Mesenchymal stem cell (in vitro differentiated cells and primary cell): ENCODE measurements at regions not wholly inside any gene's neighbourhood (a gene's known extent, or its start where the extent isn't known, plus 50 kb on each side); places are given as distances from the start of the nearest gene placed in this dataset.
"Not testable (repeated sequence)": the region's sequence is repeated elsewhere in the genome, so short reads cannot be mapped to it uniquely, and the experiment has no call there.

Experiments used
- DNase-seq: peaks from one replicate; pipeline ENCODE4 v3.0.0-alpha.2; 2013
- H2AFZ ChIP-seq: one replicate; pipeline ENCODE4 v1.6.1; 2013; ENCODE audit warnings: low read depth, mild to moderate bottlenecking, control low read depth, inconsistent platforms, low read length, moderate library complexity
- H2AK5ac ChIP-seq: 2 replicates; pipeline ENCODE4 v1.6.1; 2013; ENCODE audit warnings: low read length, moderate library complexity, mild to moderate bottlenecking, inconsistent platforms; ENCODE audit not compliant: severe bottlenecking
- H2BK120ac ChIP-seq: one replicate; pipeline ENCODE4 v1.6.1; 2013; ENCODE audit warnings: low read depth, mild to moderate bottlenecking, inconsistent platforms, low read length, moderate library complexity
- H2BK12ac ChIP-seq, 2 experiments: one replicate each; pipeline ENCODE4 v1.6.1; 2013; ENCODE audit warnings: inconsistent platforms in 2 of 2, low read length in 2 of 2, mild to moderate bottlenecking in 2 of 2, moderate library complexity in 2 of 2, control low read depth in 1 of 2
- H2BK15ac ChIP-seq: one replicate; pipeline ENCODE4 v1.6.1; 2013; ENCODE audit warnings: mild to moderate bottlenecking, low read depth, inconsistent platforms; ENCODE audit not compliant: poor library complexity, severe bottlenecking
- H2BK5ac ChIP-seq: 2 replicates; pipeline ENCODE4 v1.6.1; 2013; ENCODE audit warnings: low read depth, mild to moderate bottlenecking, low read length, control low read depth, inconsistent platforms; ENCODE audit not compliant: poor library complexity, severe bottlenecking
- H3K14ac ChIP-seq, 2 experiments: one replicate each; pipeline ENCODE4 v1.6.1; 2013; ENCODE audit warnings: inconsistent platforms in 2 of 2, low read length in 2 of 2, control low read depth in 1 of 2, mild to moderate bottlenecking in 1 of 2, moderate library complexity in 1 of 2
- H3K18ac ChIP-seq, 2 experiments: one replicate each; pipeline ENCODE4 v1.6.1; 2013; ENCODE audit warnings: inconsistent platforms in 2 of 2, low read length in 2 of 2, control low read depth in 1 of 2, low read depth in 1 of 2, mild to moderate bottlenecking in 1 of 2
- H3K23ac ChIP-seq, 2 experiments: one replicate each; pipeline ENCODE4 v1.6.1; 2013; ENCODE audit warnings: inconsistent platforms in 2 of 2, low read length in 2 of 2, mild to moderate bottlenecking in 2 of 2, moderate library complexity in 2 of 2, control low read depth in 1 of 2
- H3K27ac ChIP-seq: 2 replicates; pipeline ENCODE4 v1.5.1; 2013; ENCODE audit warnings: mild to moderate bottlenecking, moderate library complexity, low read length, control low read depth, inconsistent platforms; ENCODE audit not compliant: poor library complexity, severe bottlenecking
- H3K27me3 ChIP-seq, 2 experiments: 2 replicates each; pipeline versions ENCODE4 v1.6.1 to v1.7.0; 2013; ENCODE audit warnings: low read length in 2 of 2, mild to moderate bottlenecking in 2 of 2, moderate library complexity in 2 of 2, control low read depth in 1 of 2, inconsistent platforms in 1 of 2; ENCODE audit not compliant: control insufficient read depth in 1 of 2, insufficient read depth in 1 of 2
- H3K36me3 ChIP-seq, 2 experiments: 2 replicates each; pipeline versions ENCODE4 v1.6.1 to v1.7.0; 2013; ENCODE audit warnings: low read length in 2 of 2, control low read depth in 1 of 2, inconsistent platforms in 1 of 2, low read depth in 1 of 2, mild to moderate bottlenecking in 1 of 2; ENCODE audit not compliant: insufficient read depth in 2 of 2, control insufficient read depth in 1 of 2
- H3K4ac ChIP-seq, 2 experiments: one replicate each; pipeline ENCODE4 v1.6.1; 2013; ENCODE audit warnings: inconsistent platforms in 2 of 2, low read length in 2 of 2, mild to moderate bottlenecking in 2 of 2, moderate library complexity in 2 of 2, control low read depth in 1 of 2, low read depth in 1 of 2
- H3K4me1 ChIP-seq: 2 replicates; pipeline ENCODE4 v1.6.1; 2013; ENCODE audit warnings: low read depth, low read length, control low read depth; ENCODE audit not compliant: control insufficient read depth, insufficient read depth
- H3K4me2 ChIP-seq: 2 replicates; pipeline ENCODE4 v1.6.1; 2013; ENCODE audit warnings: low read length, mild to moderate bottlenecking, inconsistent platforms; ENCODE audit not compliant: poor library complexity, severe bottlenecking
- H3K4me3 ChIP-seq, 2 experiments: 2 replicates each; pipeline versions ENCODE4 v1.5.1 to v1.7.0; 2013; ENCODE audit warnings: low read length in 2 of 2, mild to moderate bottlenecking in 2 of 2, control low read depth in 1 of 2, low read depth in 1 of 2; ENCODE audit not compliant: insufficient read depth in 1 of 2
- H3K79me1 ChIP-seq: replicated peaks from 2 replicates; pipeline ENCODE4 v1.6.1; 2013; ENCODE audit warnings: mild to moderate bottlenecking, control low read depth, low read length, inconsistent platforms; ENCODE audit not compliant: poor library complexity, severe bottlenecking
- H3K9ac ChIP-seq: 2 replicates; pipeline ENCODE4 v1.7.0; 2013; ENCODE audit warnings: mild to moderate bottlenecking, low read length, moderate library complexity
- H3K9me3 ChIP-seq: 2 replicates; pipeline ENCODE4 v1.7.0; 2013; ENCODE audit warnings: mild to moderate bottlenecking, low read length; ENCODE audit not compliant: control insufficient read depth
- H4K8ac ChIP-seq: one replicate; pipeline ENCODE4 v1.6.1; 2013; ENCODE audit warnings: inconsistent platforms, mild to moderate bottlenecking, low read length, moderate library complexity
- H4K91ac ChIP-seq: one replicate; pipeline ENCODE4 v1.6.1; 2013; ENCODE audit warnings: mild to moderate bottlenecking, low read length, inconsistent platforms
- WGBS: methylation state at CpG from one replicate; pipeline ENCODE4 v1.1.7; 2013; ENCODE audit warnings: mixed read lengths; 5-methylcytosine and 5-hydroxymethylcytosine counted together

DNA sequence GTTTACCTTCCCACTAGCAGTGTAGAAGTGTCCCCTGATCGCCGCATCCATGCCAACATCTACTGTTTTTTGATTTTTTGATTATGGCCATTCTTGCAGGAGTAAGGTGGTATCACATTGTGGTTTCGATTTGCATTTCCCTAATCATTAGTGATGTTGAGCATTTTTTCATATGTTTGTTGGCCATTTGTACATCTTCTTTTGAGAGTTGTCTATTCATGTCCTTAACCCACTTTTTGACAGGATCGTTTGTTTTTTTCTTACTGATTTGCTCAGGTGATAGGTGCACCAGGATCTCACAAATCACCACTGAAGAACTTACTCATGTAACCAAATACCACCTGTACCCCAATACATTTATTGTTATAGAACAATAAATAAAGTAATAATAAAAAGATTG, 114.5 kb downstream of the GATA6 start:
- H3K27me3 ChIP-seq, H2BK12ac ChIP-seq, H2AFZ ChIP-seq, H3K9me3 ChIP-seq, H2BK15ac ChIP-seq, H3K18ac ChIP-seq, DNase-seq, H4K91ac ChIP-seq, H3K36me3 ChIP-seq, H2AK5ac ChIP-seq, H2BK5ac ChIP-seq, H3K27ac ChIP-seq, H3K14ac ChIP-seq, H4K8ac ChIP-seq, H3K4me3 ChIP-seq, H2BK120ac ChIP-seq, H3K4ac ChIP-seq, H3K79me1 ChIP-seq, H3K23ac ChIP-seq, H3K4me2 ChIP-seq, H3K4me1 ChIP-seq, H3K9ac ChIP-seq: not testable (repeated sequence)
- WGBS, result 99% methylated on average over 4 of the region's 4 CpGs

DNA sequence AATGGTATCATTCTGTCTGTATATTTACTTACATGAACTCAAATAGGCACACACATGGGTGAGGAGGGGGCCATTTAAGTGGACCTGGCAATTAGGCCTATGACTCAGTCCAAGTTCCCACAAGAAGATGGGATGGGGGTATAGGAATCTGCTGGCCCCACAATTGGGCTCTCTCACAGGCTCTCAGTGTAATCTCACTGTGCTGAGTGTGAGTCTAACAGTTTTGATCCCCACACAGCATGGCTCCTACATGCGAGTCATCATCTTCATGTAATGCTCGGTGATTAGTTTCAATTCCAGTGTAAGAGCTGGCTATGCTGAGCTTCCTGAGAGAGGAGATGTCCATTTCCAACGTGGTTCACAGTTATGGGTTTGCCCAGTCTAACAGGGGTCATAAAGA, 114.0 kb downstream of the GATA6 start:
- Histone ChIP-seq H3K27me3 (no peaks in the 10 kb centered on the region), H2AFZ (no peak overlapping the region), H2BK12ac (peak overlapping the region in 1 of 2 experiments; percentile 48), H2BK5ac (no peak overlapping the region), H4K91ac (no peak overlapping the region), H3K23ac (no peak overlapping the region), H3K18ac (peak overlapping the region; percentile 47 to 68), H3K4me1 (peaks cover 3% of the 10 kb centered on the region), H2BK120ac (no peak overlapping the region), H3K14ac (no peak overlapping the region), H3K9me3 (no peaks in the 10 kb centered on the region), H3K4me3 (no peak overlapping the region), H3K9ac (peak overlapping the region; percentile 27), H4K8ac (no peak overlapping the region), H2BK15ac (no peak overlapping the region), H3K79me1 (no peaks in the 10 kb centered on the region), H2AK5ac (no peak overlapping the region), H3K27ac (no peak overlapping the region), H3K4ac (no peak overlapping the region), H3K4me2 (no peak overlapping the region), H3K36me3 (no peaks in the 10 kb centered on the region)
- 71% methylated on average over 3 of the region's 3 CpGs for WGBS
- DNase-seq, result peak; percentile 73

DNA sequence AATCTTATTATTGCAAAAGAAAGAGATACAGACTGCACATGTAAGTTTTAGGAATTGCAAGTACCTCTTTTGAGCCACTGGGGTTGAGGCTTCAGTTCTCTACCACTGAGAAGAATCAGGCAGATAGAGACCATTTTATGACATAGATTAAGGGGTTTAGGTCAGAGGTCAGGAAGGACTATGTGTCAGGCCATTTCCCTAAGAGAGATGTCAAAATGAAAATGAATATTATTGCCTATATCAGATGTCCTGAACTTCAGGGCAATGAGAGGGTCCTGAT, 113.7 kb downstream of the GATA6 start:
- Histone ChIP-seq H3K4me1 (peaks cover 3% of the 10 kb centered on the region), H2AK5ac (no peak overlapping the region), H3K4me2 (no peak overlapping the region), H2BK120ac (no peak overlapping the region), H3K79me1 (no peaks in the 10 kb centered on the region), H4K8ac (no peak overlapping the region), H3K36me3 (no peaks in the 10 kb centered on the region), H3K4me3 (no peak overlapping the region), H3K27me3 (no peaks in the 10 kb centered on the region), H3K18ac (peak overlapping the region in 1 of 2 experiments; percentile 47), H4K91ac (no peak overlapping the region), H3K4ac (no peak overlapping the region), H3K9me3 (no peaks in the 10 kb centered on the region), H2AFZ (no peak overlapping the region), H2BK15ac (no peak overlapping the region), H3K14ac (no peak overlapping the region), H3K27ac (no peak overlapping the region), H2BK5ac (no peak overlapping the region), H3K23ac (no peak overlapping the region), H2BK12ac (peak overlapping the region in 1 of 2 experiments; percentile 15), H3K9ac (peak overlapping the region; percentile 27)
- no peak for DNase-seq

DNA sequence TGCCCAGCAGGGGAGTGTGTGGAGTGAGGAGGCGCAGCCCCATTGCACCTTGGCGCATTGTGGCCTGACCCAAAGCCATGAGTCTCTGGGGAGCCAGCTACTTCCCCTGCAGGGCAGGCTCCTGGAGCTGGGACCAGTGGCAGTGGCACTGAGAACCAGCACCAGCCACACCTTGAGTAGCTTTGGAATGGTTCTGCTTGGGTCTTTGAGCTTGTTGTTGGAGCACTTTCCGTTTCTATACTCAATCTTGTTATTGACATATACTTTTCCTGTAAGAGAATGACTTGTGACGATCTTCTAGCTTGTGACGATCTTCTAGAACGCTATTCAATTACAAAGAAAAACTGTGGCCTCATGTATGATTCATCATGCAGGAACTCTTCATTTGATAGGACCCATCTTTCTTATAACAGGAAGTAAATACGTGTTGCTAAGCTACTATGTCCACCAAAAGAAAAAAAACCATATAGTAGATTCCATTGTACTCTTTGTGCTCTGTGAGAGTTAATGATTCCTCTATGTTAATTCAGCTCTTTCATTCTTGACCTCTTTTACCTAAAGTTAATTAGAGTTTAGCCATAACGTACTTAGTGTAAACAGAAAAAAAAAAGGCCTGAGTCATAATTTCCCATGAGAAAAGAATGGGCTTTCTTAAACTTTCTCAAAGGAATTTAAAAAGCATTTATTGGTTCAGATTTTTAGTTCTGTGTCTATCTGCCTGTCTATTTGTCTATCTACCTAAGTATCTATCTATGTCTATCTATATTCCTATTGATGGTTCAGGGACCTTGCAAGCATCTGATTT, 113.1 kb downstream of the GATA6 start:
- H2AK5ac ChIP-seq, result no peak overlapping the region
- H3K14ac ChIP-seq, result peak overlapping the region in 1 of 2 experiments; percentile 26
- H2AFZ ChIP-seq, result no peak overlapping the region
- WGBS, result 37% methylated on average over 5 of the region's 8 CpGs
- no peaks in the 10 kb centered on the region for H3K79me1 ChIP-seq
- H2BK120ac ChIP-seq, result peak overlapping the region; percentile 11
- no peak overlapping the region for H3K4me3 ChIP-seq
- DNase-seq, result peak; percentile 98
- H3K36me3 ChIP-seq, result no peaks in the 10 kb centered on the region
- H3K23ac ChIP-seq, result no peak overlapping the region
- no peaks in the 10 kb centered on the region for H3K27me3 ChIP-seq
- H2BK15ac ChIP-seq, result no peak overlapping the region
- H3K9me3 ChIP-seq, result no peaks in the 10 kb centered on the region
- H4K8ac ChIP-seq, result peak overlapping the region; percentile 92
- H3K18ac ChIP-seq, result peak overlapping the region; percentile 90
- no peak overlapping the region for H2BK5ac ChIP-seq
- H2BK12ac ChIP-seq, result peak overlapping the region; percentile 69 to 96
- H3K4me1 ChIP-seq, result peaks cover 3% of the 10 kb centered on the region
- peak overlapping the region; percentile 27 for H3K9ac ChIP-seq
- peak overlapping the region; percentile 20 to 60 for H3K4ac ChIP-seq
- no peak overlapping the region for H3K27ac ChIP-seq
- no peak overlapping the region for H3K4me2 ChIP-seq
- peak overlapping the region; percentile 73 for H4K91ac ChIP-seq
